ENCODE measurements at regions not wholly inside any gene's neighbourhood (a gene's known extent, or its start where the extent isn't known, plus 50 kb on each side); places are given as distances from the start of the nearest gene placed in this dataset.

DNA sequence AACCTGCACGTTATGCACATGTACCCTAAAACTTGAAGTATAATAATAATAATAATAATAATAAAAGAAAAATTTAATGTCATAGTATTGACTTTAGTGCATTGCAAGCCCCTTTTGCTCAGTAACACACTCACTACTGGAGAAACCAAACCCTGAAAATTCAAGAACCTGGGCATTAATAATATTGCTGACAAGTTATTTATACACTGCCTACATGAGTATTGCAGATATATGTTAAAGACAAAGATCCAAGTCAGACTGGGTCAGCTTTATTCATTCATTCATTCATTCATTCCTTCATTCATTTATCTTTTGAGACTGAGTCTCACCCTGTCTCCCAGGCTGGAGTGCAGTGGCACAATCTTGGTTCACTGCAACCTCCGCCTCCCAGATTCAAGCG lies 1711.2 kb downstream of the TP53TG3F start:
- DNase-seq (ENCODE audit: low spot score): no peak

DNA sequence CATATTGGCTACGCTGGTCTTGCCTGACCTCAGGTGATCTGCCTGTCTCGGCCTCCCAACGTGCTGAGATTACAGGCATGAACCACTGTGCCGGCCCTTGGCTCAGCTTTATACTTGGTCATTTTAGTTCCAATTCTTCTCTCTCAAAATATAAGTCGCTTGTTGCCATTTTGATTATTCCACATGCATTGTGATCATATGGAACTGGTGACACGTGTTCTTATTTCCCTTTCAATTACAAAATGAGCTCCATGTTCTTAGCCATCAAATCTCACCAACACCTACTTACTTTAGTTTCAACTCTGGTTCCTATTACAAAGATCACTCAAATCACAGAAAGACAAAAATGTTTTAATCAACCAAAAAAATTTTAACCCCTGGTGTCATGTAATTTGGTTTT lies 1711.7 kb downstream of the TP53TG3F start:
- DNase-seq (ENCODE audit: low spot score): no peak

DNA sequence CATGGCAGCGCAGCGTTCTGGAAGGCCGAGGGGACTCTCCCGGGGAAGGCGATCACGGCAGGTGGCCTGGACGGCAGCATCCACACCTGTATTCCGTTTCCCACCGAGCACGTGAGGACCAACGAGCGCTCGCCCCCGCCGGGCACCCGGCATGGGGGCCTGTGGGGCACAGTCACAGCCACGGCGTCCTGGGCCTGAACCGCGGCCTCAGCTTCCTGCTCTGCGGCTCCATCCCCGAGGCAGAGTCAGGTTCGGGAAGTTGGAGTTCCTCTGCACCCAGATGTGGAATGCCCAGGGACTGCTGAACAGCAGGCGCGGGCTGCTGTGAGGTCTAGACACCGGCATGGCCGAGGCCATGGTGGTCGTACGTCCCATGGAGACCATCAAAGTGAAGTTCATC lies 1713.9 kb downstream of the TP53TG3F start:
- no peak for DNase-seq (ENCODE audit: low spot score)

DNA sequence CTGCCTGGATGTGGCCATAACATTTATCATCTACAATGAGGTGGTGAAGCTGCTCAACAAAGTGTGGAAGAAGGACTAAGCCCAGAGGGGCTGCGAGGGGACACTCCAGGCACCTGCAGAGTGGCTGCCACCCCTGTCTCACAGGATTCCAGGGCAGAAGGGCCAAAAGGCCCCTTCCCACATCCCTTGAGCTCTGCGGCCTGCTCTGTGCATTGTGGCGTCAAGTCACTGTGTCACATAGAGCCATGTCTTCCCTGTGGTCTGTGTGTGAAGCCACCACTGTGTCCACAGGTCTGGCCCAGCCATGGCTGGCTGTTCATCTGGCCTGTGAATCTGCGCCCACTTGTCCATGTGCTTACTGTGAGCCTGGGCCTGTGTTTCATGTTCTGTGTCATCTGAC lies 1714.6 kb downstream of the TP53TG3F start:
- DNase-seq (ENCODE audit: low spot score): no peak

DNA sequence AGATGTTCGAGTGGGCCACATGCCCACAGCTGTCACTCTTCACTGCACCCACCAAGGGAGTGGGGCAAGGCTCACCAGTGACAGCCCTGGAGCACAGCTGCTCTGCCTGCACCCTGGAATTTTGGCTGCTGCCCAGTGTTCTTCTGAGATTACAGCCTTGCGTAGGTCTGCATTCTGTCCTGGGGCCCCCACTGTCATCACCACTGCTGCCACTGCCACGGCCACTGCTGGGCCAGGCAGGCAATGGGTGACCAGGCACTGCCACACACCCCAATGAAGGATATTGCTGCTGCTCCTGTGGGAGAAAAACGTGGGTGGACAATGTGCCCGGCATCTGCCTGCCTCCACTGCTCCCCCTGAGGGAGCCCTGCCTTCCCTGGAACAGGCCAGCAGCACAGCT lies 1717.0 kb downstream of the TP53TG3F start:
- no peak for DNase-seq (ENCODE audit: low spot score)

DNA sequence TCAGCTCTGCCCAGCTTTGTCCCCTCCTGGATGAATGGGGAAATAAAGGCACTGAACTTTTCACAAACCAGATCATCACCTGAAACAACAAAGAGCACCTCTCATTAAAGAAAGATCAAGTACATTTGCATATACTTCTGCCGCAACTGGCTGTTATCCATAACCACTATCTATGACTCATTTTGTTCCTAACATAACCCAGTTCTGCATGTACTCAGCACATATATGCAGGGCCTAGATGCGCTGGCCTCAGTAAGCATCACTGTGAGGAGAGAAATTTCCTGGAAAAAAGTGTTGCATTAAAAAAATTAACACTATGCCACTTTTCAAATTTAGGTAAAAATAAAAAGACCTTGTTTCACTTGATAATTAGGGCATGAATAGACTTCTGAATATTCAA lies 1718.4 kb downstream of the TP53TG3F start:
- no peak for DNase-seq (ENCODE audit: low spot score)

DNA sequence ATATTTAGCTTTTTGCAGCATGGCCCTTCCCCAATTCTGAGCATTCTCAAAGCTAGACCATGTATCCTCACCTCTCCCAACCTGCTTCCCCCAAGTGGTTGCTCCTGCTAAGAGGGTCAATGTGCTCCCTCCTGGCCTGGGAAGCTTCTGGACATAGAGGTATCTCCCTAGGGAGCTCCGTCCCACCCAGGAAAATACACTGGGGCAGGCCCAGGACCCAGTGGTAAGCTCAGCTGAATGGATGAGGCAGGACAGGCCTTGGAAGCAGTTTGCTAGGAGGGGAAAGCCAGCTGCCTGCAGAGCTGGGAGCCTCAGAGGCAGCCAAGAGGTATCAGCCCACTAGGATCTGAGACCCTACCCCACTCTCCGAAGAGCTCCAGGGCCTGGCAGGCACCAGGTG lies 1721.6 kb downstream of the TP53TG3F start:
- no peak for DNase-seq (ENCODE audit: low spot score)

DNA sequence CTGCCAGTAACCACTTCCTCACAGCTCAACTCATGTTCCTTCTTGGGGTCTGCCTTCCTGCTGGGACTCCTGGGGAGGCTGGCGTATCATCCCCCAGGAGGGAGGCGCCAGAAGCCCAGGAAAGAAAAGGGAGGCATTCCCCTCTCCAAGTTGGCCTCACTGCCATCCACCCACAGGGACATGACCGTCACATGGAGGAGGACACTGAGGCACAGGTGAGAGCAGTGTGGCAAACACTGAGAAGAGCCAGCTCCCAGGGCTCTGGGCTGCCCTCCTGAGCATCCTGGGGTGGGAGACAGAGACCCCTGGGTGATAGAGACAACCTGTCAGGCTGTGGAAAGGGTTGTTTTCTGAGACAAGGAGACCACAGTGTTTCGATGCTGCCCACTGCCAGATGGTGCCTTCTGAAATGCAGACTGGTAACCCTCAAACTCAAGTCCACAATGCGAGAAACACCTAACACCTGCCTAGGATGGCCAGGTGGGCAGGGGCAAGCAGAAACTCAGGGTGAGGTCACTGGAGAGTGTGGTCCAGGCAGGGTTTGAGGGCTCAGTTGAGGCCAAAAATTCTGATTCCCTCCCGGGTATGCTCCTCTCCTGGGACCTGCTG lies 1722.1 kb downstream of the TP53TG3F start:
- DNase-seq (ENCODE audit: low spot score): no peak

DNA sequence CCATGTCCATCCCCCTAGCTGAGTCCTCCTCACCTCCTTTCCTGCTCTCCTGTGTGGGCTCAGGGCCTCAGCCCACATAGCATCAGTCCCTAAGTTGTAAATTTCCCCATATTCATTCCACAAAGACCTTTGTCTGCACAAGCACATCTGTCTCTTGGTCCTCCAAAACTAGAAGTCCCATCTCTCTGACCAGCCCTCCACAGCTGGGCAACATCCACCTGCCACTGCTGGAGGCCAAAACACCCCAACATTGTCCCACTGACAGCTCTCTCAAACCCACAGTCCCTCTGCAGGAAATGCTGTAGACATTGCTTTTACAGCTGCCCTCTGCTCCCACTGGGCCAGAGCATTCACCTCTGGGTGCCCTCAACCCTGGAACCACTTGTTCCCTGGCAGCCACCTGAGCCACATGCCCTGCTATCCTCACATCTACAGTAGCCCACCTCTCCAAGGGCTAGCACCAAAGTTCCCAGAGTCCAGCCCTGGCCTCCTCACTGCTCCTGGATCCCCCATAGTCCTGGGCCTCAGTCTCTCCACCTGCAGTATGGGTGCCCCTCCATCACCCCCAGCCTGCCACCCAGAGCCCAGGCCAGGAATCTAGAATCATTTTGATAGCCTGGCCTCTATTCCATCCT lies 1722.7 kb downstream of the TP53TG3F start:
- DNase-seq (ENCODE audit: low spot score): no peak

DNA sequence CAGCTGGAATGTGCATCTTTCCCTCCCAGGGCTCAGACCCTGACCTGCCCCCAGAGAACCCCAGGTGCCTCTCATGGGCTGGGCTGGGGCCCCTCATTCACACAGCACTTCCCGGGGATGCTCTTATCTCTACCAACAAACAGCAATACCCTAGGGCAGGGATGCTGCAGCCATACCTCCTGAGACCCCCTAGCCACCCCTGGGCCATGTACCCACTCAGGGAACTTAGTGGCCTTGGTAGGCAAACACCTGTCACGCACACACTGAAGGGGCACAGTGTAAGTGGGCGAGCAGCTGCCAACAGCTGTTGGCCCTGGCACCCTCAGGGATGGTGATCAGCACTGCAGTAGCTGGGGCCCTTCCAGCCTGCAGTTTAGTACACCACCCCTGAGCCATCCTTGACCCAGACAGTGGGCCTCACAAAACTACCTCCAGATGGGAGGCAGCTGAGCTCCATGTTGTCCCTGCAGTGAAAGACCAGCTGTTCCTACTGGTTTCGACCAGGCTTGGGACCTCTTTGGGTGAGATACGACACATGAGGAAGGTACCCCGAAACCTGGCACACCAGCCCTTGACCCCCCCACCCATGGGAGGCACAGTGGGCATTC lies 1723.6 kb downstream of the TP53TG3F start:
- no peak for DNase-seq (ENCODE audit: low spot score)

DNA sequence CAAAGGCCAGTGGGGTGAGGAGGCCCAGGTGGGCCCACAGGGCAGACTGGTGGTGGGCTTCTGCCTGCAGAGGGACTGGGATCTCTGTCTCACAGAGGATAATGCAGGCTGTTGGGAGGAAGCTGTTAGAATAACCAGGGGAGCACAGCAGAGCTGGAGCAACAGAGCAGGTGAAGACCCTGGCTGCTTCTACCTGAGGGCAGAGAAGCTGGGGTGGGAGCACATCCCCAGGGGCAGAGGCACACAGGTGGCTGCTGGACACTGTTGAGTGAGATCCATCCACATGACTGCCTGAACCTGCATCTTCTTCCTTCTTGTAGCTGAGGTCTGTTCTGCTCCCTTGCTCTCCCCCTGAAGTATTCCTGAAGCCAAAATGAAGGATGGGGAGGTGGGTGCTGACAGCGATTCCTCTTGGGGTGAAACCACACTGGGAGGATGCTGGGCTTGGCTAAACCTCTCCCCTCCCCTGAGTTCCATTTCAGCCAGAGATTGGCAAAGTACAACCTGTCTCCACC lies 1725.0 kb downstream of the TP53TG3F start:
- no peak for DNase-seq (ENCODE audit: low spot score)

DNA sequence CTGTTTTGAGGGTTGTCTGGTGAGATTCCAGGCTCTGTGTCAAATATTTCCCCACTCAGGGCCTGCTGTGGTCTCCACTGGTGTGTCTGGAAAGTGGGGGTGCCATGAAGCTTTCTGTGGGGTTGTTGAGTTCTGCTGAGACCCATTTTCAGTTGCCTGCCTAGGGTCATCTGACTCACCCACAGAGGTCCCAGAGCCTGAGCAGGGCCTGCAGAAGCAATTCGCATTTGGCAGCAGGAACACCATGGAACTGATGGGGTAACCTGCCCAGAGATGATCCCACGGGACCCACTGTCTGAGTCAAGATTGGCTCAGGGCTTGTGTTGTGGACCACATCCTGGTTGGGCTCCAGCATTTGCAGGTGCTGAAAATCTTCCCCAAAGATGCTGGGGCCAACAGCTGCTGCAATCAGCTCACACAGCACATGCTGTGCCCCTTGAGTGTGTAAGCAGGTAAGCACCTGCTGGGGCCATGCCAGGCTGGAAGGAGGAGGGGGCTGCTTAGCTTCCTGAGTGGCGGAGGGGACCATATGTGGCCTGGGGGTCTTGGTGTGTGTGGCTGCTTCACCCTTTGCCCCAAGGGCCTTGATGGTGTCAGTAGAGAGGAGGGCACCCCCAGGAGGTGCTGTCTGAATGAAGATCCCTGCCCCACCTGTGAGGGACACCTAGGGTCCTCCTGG lies 1726.1 kb downstream of the TP53TG3F start:
- no peak for DNase-seq (ENCODE audit: low spot score)

DNA sequence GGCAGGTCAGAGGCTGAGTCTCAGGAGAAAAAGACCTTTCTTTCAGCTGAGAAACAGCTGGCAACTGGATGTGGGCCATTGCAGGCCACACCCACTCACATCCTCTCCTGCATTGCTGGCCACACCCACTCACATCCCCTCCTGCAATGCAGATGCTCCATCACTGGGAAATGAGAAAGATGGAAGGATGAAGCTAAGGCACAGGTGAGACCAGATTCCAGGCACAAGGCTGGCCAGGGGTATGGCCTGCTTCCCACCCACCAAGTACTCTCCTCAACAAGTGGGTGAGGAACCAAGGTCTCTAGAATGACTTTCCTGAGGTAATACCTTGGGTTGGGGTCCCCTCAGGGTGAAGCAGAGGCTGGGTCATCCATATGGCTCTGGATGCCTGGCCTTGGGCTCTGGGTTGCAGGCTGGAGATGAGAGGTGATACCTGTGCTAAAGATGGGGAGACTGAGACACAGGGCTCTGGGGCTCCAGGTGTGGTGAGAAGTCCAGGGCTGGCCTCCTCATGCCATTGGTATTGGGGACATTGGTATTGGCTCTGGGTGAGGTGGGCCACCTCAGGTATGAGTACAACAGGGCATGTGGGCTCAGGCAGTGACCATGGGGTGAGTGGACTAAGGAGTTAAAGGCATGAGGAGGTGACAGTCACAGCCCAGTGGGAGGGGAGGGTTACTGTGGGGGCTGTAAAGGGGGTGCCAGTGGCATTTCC lies 1726.8 kb downstream of the TP53TG3F start:
- DNase-seq (ENCODE audit: low spot score): no peak

DNA sequence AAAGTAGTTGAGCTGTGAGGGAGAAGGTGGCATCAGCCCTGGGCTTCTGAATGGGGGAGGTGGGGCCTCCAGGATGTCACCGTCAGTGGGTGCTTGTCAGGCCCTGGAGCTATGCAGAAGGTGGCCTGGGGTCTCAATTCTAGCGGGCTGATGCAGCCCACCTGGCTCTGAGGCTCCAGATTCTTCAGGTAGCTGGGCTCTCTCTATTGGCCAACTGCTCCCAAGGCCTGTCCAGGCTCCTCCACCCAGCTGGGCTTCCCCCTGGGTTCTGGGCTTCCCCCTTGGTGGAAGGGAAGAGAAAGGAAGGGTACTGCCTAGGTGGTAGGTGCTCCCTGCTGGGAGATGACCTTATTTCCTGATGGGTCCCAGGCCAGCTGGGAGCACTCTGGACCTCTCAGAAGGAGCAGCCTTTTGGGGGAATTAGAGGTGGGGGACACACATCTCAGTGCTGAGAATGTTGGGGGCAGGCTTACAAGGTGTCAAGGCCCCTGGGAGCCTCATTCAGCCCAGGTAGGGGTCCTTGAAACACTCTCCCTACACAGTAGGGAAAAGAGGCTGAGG lies 1728.3 kb downstream of the TP53TG3F start:
- DNase-seq (ENCODE audit: low spot score): no peak

DNA sequence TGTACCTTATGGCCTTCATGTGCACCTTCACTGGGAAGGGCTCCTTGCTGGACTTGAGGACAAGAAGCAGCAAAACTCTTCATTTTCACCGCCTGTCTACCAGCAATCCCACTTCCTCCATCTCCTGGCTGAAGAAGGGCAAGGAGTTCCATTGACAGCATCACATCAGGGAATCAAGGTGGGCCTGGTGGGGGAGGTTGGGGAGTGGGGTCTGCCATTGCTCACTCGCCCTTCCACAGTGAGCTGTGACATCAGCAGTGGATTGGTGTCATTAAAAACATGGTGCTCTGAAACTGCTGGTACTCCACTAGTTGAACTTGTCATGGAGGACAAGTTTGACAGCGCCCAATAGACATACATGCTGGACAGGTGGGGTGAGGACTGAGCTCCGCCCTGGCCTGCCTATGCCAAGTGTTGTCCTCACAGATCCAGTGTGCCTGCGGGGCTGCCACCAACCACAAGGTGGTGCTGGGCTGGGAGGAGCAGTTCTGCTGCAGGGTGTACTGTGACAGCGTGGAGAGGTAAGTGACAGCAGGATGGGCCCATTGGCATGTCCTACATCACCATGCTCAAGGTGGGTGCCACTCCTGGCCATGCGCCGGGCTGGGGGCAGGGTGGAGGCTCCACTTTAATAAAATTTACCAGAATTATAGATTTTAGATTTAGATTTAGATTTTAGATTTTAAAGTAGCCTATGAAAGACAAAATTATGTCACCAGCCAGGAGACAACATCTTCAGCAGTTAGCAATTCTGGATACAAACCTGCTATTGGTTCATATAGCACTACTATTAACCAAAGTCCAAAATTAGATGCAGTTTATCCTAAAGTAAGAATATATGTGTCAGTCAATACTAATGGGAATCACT lies 1729.1 kb downstream of the TP53TG3F start:
- DNase-seq (ENCODE audit: low spot score): no peak

DNA sequence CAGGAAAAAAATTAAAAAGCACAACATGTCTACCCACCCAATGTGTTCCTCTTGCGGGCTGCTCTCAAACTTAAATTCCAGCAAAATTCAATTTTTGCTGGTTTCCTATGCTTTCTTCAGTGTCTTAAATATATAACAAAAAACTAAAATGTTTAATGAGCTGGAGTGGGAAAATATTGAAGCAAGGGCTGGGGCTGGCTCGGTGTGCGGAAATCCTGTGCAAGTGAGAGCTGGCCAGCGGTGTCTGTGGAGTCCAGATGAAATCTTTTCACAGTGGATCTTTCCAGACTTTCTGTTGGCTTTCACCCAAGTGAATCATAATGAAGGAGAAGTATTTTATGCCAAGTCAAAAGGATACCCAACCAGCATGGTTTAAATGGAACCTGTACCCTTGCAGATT lies 1733.6 kb downstream of the TP53TG3F start:
- DNase-seq (ENCODE audit: low spot score): no peak

DNA sequence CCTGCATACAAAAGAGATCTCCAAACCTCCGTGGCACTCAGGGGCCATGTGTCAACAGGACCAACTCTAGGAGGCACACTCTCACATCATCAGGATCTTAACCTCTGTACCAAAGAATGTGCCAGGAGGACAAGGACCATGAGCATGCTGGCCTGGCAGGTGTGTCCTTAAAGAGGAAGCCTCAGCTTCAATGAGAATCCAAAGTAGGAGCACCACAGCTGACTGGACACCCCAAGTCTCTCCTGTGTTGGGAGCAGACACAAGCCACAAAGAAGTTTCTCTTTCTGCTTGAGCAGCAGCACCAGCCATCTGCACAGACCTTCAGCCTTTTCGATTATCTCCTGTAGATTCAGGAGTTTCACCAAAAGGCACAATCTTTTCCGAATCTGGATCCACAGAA lies 1734.5 kb downstream of the TP53TG3F start:
- DNase-seq (ENCODE audit: low spot score): no peak

DNA sequence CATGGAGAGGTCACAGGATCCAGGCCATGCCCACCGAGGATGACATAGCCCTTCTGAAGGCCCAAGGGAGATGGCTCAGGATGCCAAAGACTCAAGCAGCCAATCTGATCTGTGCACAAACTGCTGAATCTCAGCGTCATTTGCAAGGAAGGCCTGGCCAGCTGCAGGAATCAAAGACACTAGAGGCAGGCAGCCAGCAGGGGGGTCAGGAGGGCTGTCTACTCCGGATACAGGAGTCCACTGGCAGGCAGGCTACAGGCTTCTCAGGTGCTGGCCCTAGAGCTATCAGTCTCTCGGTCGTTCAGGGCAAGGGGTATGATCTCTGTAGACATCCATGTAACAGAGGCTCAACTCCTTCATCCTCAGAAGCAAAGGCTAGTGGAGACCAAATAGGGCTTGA lies 1735.3 kb downstream of the TP53TG3F start:
- DNase-seq (ENCODE audit: low spot score): no peak

DNA sequence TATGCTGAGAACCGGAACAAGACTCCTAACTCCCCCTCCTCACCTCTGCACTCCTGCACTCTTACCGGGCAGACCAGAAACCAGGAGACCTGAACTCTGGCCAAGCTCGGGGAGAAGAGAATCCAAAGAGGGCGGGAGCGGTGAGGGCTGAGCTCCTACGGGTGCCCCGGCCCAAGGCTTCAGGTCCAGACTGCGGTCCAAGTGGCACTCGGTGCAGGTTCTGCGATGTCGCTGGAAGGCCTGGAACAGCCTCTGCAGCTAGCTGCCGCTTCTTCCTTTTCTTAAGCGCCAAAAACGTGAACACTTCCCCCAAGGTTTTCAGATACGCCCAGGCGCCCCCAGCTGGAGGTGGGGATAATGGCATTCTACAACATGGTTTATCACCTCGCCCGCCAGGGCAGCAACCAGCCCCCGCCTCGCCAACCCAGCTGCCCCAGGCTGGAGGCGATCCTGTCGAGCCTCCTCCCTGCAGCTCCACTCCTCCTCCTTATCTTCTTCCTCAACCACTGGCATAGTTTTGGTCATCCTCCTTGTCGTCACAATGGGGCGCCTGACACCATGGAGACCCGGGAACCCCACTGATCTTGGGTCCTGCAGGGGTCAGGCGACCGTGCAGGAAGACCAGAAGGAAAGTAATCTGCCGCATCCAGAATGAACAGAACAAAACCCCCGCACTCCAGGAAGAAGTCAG lies 1735.9 kb downstream of the TP53TG3F start:
- no peak for DNase-seq (ENCODE audit: low spot score)

DNA sequence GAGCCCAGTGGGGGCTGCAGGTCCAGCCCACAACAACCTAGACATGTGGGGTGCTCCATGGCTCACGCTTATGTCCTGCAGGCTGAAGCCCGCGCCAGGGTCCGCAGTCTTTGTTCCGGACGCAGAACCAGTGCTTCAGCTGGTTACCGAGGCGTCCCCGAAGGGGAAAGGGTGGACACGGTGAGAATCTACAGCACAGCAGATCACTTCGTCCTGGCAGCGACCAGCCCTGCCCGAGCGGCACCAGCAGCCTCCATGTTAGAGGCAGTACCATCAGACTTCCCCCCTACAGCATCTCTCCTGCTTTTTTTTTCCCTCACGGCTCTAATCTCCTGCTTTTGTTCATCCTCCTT lies 1736.4 kb downstream of the TP53TG3F start:
- no peak for DNase-seq (ENCODE audit: low spot score)

DNA sequence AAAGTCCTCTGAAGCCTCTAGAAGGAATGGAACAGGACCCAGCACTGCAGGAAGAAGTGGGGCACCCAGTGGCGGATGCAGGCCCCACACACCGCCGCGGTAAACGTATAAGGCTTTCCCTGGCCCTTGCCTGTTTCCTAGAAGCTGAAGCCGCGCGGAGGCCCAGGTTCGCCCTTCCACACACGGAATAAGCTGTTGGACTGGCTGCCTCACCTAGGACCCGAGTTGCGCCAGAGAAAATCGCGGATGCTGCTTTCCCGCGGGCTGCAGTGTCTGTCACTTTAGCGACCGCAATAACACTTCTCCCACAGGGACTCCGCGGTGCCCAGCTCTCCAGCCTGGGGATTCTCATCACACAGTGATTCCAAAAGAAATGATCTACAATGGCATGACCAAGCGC lies 1736.9 kb downstream of the TP53TG3F start:
- DNase-seq (ENCODE audit: low spot score): no peak
